ENCODE measurements at regions not wholly inside any gene's neighbourhood (a gene's known extent, or its start where the extent isn't known, plus 50 kb on each side); places are given as distances from the start of the nearest gene placed in this dataset.

- no peaks in the 10 kb centered on the region for H3K36me3 ChIP-seq (replicated peaks; ENCODE audit: low read depth, low read length)
- peaks cover 4% of the 10 kb centered on the region; the same call in 1 of the 2 replicates for H3K27me3 ChIP-seq (ENCODE audit: low read depth, low read length)
- TF ChIP-seq EZH2phosphoT487 (IDR thresholded peaks at IDR 0.05; ENCODE audit: low read depth), result no peak
- no peak for TF ChIP-seq CTCF (IDR thresholded peaks at IDR 0.05; ENCODE audit: low read depth, low read length)
- H3K4me2 ChIP-seq (ENCODE audit: low read length), result no peak overlapping the region
- no peak overlapping the region for H3K27ac ChIP-seq (ENCODE audit: low read length)
- H3K4me1 ChIP-seq (ENCODE audit: low read length), result peaks cover 10% of the 10 kb centered on the region
- H3K9ac ChIP-seq (ENCODE audit: low read length), result no peak overlapping the region
- H3K79me2 ChIP-seq (ENCODE audit: low read length), result no peaks in the 10 kb centered on the region
- H3K9me3 ChIP-seq (ENCODE audit: insufficient read depth, low read length), result no peaks in the 10 kb centered on the region
- H2AFZ ChIP-seq (ENCODE audit: low read depth, low read length), result no peak overlapping the region
- no peak overlapping the region for H3K4me3 ChIP-seq (ENCODE audit: low read length)
- H4K20me1 ChIP-seq (ENCODE audit: insufficient read depth, low read length), result no peaks in the 10 kb centered on the region
Measured at GRCh38 chr20:11275740-11276139, 601.9 kb upstream of the JAG1 start.

GRCh38 chr20:11277170-11277569 is 603.4 kb upstream of the JAG1 start:
- no peak overlapping the region for H3K9ac ChIP-seq (ENCODE audit: low read length)
- no peaks in the 10 kb centered on the region for H3K36me3 ChIP-seq (replicated peaks; ENCODE audit: low read depth, low read length)
- no peaks in the 10 kb centered on the region for H3K79me2 ChIP-seq (ENCODE audit: low read length)
- H4K20me1 ChIP-seq (ENCODE audit: insufficient read depth, low read length), result no peaks in the 10 kb centered on the region
- H3K4me3 ChIP-seq (ENCODE audit: low read length), result no peak overlapping the region
- no peaks in the 10 kb centered on the region for H3K9me3 ChIP-seq (ENCODE audit: insufficient read depth, low read length)
- H3K27ac ChIP-seq (ENCODE audit: low read length), result no peak overlapping the region
- H3K4me1 ChIP-seq (ENCODE audit: low read length), result peaks cover 10% of the 10 kb centered on the region
- H3K4me2 ChIP-seq (ENCODE audit: low read length), result no peak overlapping the region
- H2AFZ ChIP-seq (ENCODE audit: low read depth, low read length), result no peak overlapping the region
- peaks cover 7% of the 10 kb centered on the region for H3K27me3 ChIP-seq (ENCODE audit: low read depth, low read length)
- TF ChIP-seq CTCF (IDR thresholded peaks at IDR 0.05; ENCODE audit: low read depth, low read length), result no peak
- no peak for TF ChIP-seq EZH2phosphoT487 (IDR thresholded peaks at IDR 0.05; ENCODE audit: low read depth)

- Histone ChIP-seq H3K9me3 (ENCODE audit: insufficient read depth, low read length) (no peaks in the 10 kb centered on the region), H2AFZ (ENCODE audit: low read depth, low read length) (no peak overlapping the region), H3K27me3 (ENCODE audit: low read depth, low read length) (peaks cover 10% of the 10 kb centered on the region), H3K36me3 (replicated peaks; ENCODE audit: low read depth, low read length) (no peaks in the 10 kb centered on the region), H3K79me2 (ENCODE audit: low read length) (no peaks in the 10 kb centered on the region), H3K9ac (ENCODE audit: low read length) (no peak overlapping the region), H3K27ac (ENCODE audit: low read length) (no peak overlapping the region), H4K20me1 (ENCODE audit: insufficient read depth, low read length) (no peaks in the 10 kb centered on the region), H3K4me1 (ENCODE audit: low read length) (peaks cover 10% of the 10 kb centered on the region), H3K4me2 (ENCODE audit: low read length) (no peak overlapping the region), H3K4me3 (ENCODE audit: low read length) (no peak overlapping the region)
- no peak for TF ChIP-seq CTCF (IDR thresholded peaks at IDR 0.05; ENCODE audit: low read depth, low read length)
- no peak for TF ChIP-seq EZH2phosphoT487 (IDR thresholded peaks at IDR 0.05; ENCODE audit: low read depth)
Measured at GRCh38 chr20:11277858-11278257, 604.1 kb upstream of the JAG1 start.

GRCh38 chr20:11278461-11278860 is 604.7 kb upstream of the JAG1 start:
- no peak for TF ChIP-seq CTCF (IDR thresholded peaks at IDR 0.05; ENCODE audit: low read depth, low read length)
- Histone ChIP-seq H3K27me3 (ENCODE audit: low read depth, low read length) (peaks cover 10% of the 10 kb centered on the region), H4K20me1 (ENCODE audit: insufficient read depth, low read length) (no peaks in the 10 kb centered on the region), H3K4me2 (ENCODE audit: low read length) (no peak overlapping the region), H3K9me3 (ENCODE audit: insufficient read depth, low read length) (no peaks in the 10 kb centered on the region), H3K79me2 (ENCODE audit: low read length) (no peaks in the 10 kb centered on the region), H3K36me3 (replicated peaks; ENCODE audit: low read depth, low read length) (no peaks in the 10 kb centered on the region), H3K4me3 (ENCODE audit: low read length) (no peak overlapping the region), H3K9ac (ENCODE audit: low read length) (no peak overlapping the region), H3K27ac (ENCODE audit: low read length) (no peak overlapping the region), H3K4me1 (ENCODE audit: low read length) (peaks cover 10% of the 10 kb centered on the region), H2AFZ (ENCODE audit: low read depth, low read length) (no peak overlapping the region)

All from OCI-LY3 (cell line).